Activated T-cell treated with anti-CD3 and anti-CD28 coated beads, Interleukin-2, amount 50 U/mL, for 1 hour (primary cell): ENCODE measurements at regions not wholly inside any gene's neighbourhood (a gene's known extent, or its start where the extent isn't known, plus 50 kb on each side); places are given as distances from the start of the nearest gene placed in this dataset.

Experiments
- DNase-seq: peaks from one replicate; pipeline ENCODE4 v3.0.0-alpha.2; 2020

- DNase-seq: no peak
Measured at GRCh38 chr7:21099955-21100354, 313.3 kb upstream of the SP8 start.

DNA sequence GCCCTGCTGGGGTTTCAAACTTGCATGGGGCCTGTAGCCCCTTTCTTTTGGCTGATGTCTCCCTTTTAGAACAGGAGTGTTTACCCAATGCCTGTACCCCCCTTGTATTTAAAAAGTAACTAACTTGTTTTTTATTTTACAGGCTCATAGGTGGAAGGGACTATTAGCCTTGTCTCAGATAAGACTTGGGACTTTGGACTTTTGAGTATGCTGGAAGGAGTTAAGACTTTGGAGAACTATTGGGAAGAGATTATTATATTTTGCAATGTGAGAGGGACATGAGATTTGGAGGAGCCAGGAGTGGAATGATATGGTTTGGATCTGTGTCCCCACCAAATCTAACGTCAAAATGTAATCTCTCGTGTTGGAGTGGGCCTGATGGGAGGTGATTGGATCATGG is 314.9 kb upstream of the SP8 start:
- no peak for DNase-seq

- DNase-seq: no peak
Measured at GRCh38 chr7:21103426-21104123, 316.9 kb upstream of the SP8 start.

GRCh38 chr7:21104124-21104500 is 317.4 kb upstream of the SP8 start:
- DNase-seq: no peak

DNA sequence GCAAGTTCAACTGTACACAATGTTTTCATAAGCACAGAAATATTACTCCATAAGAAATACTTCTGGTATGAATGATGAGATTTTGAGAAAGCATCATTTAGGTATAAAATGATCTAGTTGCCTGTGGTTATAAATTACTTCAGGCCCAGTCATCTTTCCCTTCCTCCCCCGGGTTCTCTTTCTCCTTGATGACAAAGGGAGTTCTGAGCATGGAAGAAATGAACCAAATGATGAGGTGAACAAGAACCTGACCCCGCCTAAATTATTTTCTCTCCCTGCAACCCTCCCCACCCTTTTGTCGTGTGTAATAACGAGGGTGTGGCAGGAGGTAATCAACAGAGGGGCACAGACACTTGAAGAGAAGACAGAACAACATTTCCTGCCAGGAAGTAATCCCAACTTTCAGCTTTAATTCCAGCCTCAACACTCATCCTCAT is 319.6 kb upstream of the SP8 start:
- no peak for DNase-seq

DNA sequence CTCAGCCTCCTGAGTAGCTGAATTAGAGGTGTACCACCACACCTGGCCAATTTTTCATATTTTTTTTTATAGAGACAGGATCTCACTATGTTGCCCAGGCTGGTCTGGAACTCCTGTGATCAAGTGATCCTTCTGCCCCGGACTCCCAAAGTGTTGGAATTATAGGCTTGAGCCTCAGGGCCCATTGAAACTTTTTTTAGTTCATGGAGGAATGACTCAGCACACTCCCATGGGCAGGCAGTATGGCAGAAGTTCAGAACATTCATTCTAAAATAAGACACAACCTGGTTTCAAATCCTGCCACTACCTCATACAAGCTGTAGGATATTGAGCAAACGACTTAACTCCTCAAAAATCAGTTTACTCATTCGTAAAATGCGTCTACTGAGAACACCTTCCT is 320.4 kb upstream of the SP8 start:
- no peak for DNase-seq

DNA sequence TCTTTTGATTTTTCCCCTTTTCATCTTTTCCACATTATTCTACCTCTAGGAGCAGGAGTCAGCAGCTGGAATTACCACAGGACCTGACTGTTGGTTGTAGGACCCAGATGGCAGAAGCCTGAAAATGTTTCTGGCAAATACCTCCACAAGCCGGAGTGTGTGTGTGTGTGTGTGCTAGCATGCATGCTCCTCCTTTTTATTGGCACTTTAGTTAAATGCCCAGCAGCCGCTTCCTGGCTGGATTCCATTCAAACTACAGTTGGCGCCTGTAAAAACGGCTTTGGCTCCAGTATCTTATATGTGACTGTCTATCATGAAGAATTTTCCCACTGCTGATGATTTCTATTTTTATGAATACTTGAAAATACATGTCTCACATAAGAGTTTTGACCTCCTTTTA is 319.7 kb upstream of the SP4 start:
- DNase-seq: no peak

GRCh38 chr7:21113609-21114415 is 314.1 kb upstream of the SP4 start:
- DNase-seq: no peak

GRCh38 chr7:21123586-21123985 is 304.3 kb upstream of the SP4 start:
- DNase-seq: no peak

GRCh38 chr7:21125297-21125696 is 302.6 kb upstream of the SP4 start:
- DNase-seq: no peak

DNA sequence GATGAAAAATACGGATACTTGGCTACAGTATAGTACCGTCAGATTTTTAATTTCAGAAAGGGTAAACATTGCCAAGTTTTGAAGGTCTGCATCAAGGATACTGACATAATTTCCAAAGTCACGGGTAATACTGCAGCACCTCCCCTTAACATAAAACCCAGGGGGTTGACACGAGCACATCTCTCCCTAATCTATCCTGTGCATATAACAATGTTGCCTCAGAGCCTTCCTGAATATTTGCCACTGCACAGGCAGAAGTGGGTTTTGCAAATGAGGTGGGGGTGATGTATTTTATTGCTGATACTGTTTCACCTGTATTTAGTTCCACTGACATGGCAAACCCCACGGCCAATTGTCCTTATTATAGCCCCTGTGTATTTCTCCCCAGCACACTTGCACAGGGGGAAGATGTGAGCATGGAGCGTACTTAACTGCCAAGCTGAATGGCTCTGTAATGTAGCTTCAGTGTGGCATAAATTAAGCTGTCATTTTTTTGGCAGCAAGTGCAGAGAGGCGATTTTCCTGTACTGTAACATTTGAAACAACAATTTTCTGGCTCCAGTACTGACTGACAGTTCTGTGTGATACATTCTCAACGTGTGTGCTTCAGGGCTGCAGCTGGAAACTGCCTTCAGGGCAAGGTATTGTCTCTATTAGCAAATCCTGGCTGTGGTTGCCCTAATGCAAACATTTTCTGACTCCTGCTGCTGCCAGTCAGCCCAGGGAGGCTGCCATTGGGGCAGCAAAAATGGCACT is 299.6 kb upstream of the SP4 start:
- DNase-seq: no peak

- DNase-seq: no peak
Measured at GRCh38 chr7:21131897-21132296, 296.0 kb upstream of the SP4 start.

DNA sequence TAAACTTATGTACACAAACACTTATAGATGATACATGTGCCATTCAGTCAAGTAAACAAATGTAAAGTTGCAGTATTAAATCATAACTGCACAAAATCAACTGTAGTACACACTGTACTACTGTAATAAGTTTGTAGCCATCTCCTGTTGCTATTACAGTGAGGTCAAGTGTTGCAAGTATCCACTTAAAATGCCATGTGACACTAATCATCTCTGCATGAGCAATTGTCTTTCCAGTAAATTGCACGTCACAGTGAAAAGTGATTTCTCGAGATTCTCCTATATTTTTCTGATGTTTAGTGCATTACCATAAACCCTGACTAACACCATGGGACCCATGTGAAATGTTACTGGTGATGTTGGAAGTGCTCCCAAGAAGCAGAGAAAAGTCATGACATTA is 293.3 kb upstream of the SP4 start:
- DNase-seq: no peak

DNA sequence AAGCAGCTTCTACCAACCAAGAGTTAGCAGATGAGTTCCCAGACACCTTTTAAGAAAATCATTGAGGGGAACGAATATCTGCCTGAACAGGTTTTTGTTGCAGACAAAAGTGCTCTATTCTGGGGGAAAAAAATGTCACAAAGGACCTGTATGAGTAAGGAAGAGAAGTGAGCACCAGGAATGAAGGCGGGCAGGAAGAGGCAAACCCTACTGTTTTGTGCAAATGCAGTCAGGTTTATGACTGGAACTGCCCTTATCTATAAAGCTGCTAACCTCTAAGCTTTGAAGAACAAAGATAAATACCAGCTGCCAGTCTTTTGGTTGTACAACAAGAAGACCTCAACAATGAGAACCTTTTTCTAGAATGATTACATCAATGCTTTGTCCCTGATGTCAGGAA is 292.4 kb upstream of the SP4 start:
- no peak for DNase-seq

GRCh38 chr7:21137640-21138039 is 290.2 kb upstream of the SP4 start:
- DNase-seq: no peak

DNA sequence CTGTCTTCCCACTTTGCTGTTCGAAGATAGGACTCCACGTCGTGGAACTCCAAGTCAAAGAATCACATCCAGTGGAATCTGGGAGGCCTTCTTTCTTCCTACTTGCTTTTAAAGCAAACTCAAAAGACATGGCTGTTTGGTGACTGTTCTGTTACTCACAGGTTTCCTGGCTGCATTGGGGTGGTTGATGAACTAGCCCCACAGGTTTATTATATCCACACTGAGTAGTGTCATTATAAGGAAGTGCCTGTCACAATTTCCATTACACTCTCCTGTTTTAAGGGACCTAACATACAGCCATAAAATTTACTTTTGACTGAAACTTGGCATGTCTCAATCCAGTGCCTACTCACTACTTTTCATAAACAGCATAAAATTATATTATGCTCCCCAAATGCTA is 287.3 kb upstream of the SP4 start:
- DNase-seq: no peak

- no peak for DNase-seq
Measured at GRCh38 chr7:21141476-21141875, 286.4 kb upstream of the SP4 start.

DNA sequence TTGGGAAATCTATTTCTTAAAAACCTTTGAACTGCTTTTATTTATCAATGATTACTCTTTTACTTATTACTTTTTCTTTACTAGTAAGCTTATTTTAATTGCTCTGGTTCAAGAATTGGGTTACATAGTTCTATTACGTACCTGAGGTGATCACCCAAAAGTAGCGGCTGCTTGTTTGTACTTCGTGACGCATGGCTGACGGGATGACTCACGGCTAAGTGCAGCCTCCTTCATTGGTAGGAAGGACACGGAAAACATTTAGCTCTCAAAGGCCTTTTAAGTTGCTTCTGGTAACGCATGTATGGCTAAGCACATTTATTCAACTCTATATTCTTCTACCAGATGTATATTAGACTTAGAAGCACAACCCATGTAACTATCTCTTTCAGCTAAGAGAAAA is 285.8 kb upstream of the SP4 start:
- DNase-seq: no peak

GRCh38 chr7:21146642-21147423 is 281.1 kb upstream of the SP4 start:
- no peak for DNase-seq

GRCh38 chr7:21149809-21150208 is 278.1 kb upstream of the SP4 start:
- no peak for DNase-seq

GRCh38 chr7:21154614-21155013 is 273.3 kb upstream of the SP4 start:
- DNase-seq: no peak

DNA sequence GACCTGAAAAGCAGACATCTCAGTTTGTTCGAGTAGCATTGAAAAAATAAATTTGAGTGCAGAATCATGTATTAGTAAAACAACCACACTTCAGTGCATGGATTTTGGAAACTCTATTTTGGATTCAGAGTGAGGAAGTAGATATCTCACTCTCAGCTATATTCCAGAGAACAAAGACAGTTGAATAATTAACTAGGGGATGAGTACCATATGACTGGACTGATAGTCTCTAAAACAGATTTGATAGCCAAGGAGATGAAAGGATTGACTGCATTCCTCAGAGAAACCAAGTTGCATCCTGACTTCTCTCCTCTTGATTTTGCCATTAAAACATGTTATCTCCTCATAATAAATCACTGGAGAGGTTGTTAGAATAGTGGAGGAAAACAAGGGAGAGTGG is 268.4 kb upstream of the SP4 start:
- DNase-seq: no peak

DNA sequence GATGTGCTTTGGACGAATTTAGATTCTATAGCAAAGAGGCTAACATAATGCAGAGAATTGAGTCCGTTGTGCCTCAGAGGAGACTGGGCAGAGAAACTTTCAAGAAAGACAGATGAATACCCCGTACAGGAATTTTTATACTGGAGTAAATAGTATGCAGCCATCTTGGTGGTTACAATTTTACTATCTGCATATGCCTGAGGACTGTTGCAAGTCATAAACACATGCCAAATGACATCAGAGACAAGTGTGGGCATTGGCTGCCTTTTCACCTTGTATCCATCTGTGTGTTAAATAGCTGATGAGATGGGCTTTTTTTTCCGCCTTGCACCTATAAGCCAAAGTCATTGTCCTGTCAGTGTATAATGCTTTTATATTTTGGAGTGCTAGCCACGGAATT is 267.5 kb upstream of the SP4 start:
- DNase-seq: no peak
